Loucy (cell line): ENCODE measurements at regions not wholly inside any gene's neighbourhood (a gene's known extent, or its start where the extent isn't known, plus 50 kb on each side); places are given as distances from the start of the nearest gene placed in this dataset.

ENCODE experiments used
- H2AFZ ChIP-seq: fragments of 200-600 bp; sonication (generic); 2 replicates; pipeline ENCODE4 v1.6.0; 2016; ENCODE audit warnings: antibody characterized with exemption, mild to moderate bottlenecking, low read length, moderate library complexity
- H3F3A ChIP-seq: fragments of 200-600 bp; 2 replicates; pipeline ENCODE4 v1.6.0; 2016; ENCODE audit warnings: antibody characterized with exemption, low read depth, mild to moderate bottlenecking
- H3K27me3 ChIP-seq: fragments of 200-600 bp; sonication (generic); 2 replicates; pipeline ENCODE4 v1.6.1; 2014; ENCODE audit warnings: low read length, mild to moderate bottlenecking; ENCODE audit not compliant: insufficient read depth, poor library complexity, severe bottlenecking
- H3K36me3 ChIP-seq: fragments of 200-600 bp; sonication (generic); 2 replicates; pipeline ENCODE4 v1.6.1; 2016; ENCODE audit warnings: low read length; ENCODE audit not compliant: insufficient read depth
- H3K4me1 ChIP-seq: fragments of 200-600 bp; sonication (generic); 2 replicates; pipeline ENCODE4 v1.5.1; 2014; ENCODE audit warnings: low read length, mild to moderate bottlenecking; ENCODE audit not compliant: insufficient read depth, poor library complexity, severe bottlenecking
- H3K4me2 ChIP-seq: fragments of 200-600 bp; sonication (generic); 2 replicates; pipeline ENCODE4 v1.6.0; 2014; ENCODE audit warnings: antibody characterized with exemption, low read length, low read depth, mild to moderate bottlenecking; ENCODE audit not compliant: poor library complexity, severe bottlenecking
- H3K4me3 ChIP-seq: fragments of 200-600 bp; sonication (generic); 2 replicates; pipeline ENCODE4 v1.5.1; 2014; ENCODE audit warnings: low read length, mild to moderate bottlenecking, mixed read lengths; ENCODE audit not compliant: poor library complexity, severe bottlenecking
- H3K79me2 ChIP-seq: fragments of 200-600 bp; sonication (generic); 2 replicates; pipeline ENCODE4 v1.6.1; 2014; ENCODE audit warnings: low read length; ENCODE audit not compliant: insufficient read depth
- H3K9ac ChIP-seq: fragments of 200-600 bp; sonication (generic); 2 replicates; pipeline ENCODE4 v1.6.0; 2014; ENCODE audit warnings: mild to moderate bottlenecking, low read depth, low read length, moderate library complexity; ENCODE audit not compliant: poor library complexity, severe bottlenecking
- H3K9me2 ChIP-seq: fragments of 200-600 bp; sonication (generic); replicated peaks from 2 replicates; pipeline ENCODE4 v1.6.1; 2016; ENCODE audit warnings: low read depth, low read length, mixed read lengths
- H3K9me3 ChIP-seq: fragments of 200-600 bp; sonication (generic); 2 replicates; pipeline ENCODE4 v1.6.1; 2014; ENCODE audit warnings: mild to moderate bottlenecking, antibody characterized with exemption, low read length, low read depth; ENCODE audit not compliant: insufficient read depth
- H4K20me1 ChIP-seq: fragments of 200-600 bp; sonication (generic); 2 replicates; pipeline ENCODE4 v1.6.0; 2014; ENCODE audit warnings: antibody characterized with exemption, low read length, mild to moderate bottlenecking; ENCODE audit not compliant: insufficient read depth, poor library complexity, severe bottlenecking
- CTCF ChIP-seq: fragments of 200-600 bp; sonication (generic); conservative IDR thresholded peaks from 2 replicates; pipeline ENCODE4 v1.5.1; 2014; ENCODE audit warnings: mild to moderate bottlenecking, antibody characterized with exemption, low read length
- EZH2phosphoT487 ChIP-seq: fragments of 200-600 bp; IDR thresholded peaks from 2 replicates; pipeline ENCODE4 v1.6.1; 2018; ENCODE audit warnings: antibody characterized with exemption, mild to moderate bottlenecking, moderate library complexity, borderline replicate concordance

DNA sequence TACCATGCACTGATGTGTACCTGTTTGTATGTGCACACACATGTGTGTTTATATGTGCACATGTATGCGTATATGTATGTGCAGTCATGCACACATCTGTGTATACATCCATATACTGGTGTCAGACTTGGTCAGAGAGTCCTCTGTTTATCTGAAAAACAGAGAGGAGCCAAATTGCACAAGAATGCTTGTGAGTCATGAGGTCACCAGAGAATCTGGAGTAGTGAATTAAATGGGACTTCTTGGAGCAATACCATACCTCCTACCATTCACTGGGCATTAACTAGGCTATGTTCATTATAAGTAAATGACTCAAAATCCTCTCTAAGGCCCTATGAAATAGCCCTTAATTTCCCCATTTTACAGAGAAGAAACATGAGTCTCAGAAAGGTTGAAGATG is 272.1 kb upstream of the C1orf87 start:
- no peaks in the 10 kb centered on the region for H3K9me3 ChIP-seq
- no peak overlapping the region for H3K4me3 ChIP-seq
- H3K9ac ChIP-seq = no peak overlapping the region
- TF ChIP-seq CTCF (no peak), EZH2phosphoT487 (no peak)
- H3F3A ChIP-seq = no peaks in the 10 kb centered on the region
- H3K79me2 ChIP-seq = no peaks in the 10 kb centered on the region
- no peaks in the 10 kb centered on the region for H3K27me3 ChIP-seq
- no peak overlapping the region for H3K4me2 ChIP-seq
- no peaks in the 10 kb centered on the region for H3K9me2 ChIP-seq
- H3K4me1 ChIP-seq = peaks cover 6% of the 10 kb centered on the region
- no peaks in the 10 kb centered on the region for H4K20me1 ChIP-seq
- H3K36me3 ChIP-seq = no peaks in the 10 kb centered on the region
- no peak overlapping the region for H2AFZ ChIP-seq

DNA sequence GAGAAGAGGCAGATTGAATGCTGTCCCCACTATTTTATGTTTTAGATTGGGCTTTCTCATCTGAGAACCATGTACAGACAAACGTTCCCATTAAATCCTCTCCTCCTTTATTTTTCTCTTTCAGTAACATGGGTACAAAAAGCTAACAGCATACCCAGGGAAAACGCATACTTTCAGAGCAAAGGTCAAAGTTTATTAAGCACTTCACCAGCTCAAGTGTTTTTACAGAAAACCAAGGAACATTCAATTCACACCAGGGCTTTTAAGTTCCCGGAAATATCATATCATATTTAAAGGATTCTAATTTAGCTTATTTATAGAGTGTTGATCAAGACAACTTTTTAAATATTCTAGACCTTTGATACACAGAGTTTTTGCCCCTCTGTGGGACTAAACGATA is 271.5 kb upstream of the C1orf87 start:
- Histone ChIP-seq H3K36me3 (no peaks in the 10 kb centered on the region), H3K9ac (no peak overlapping the region), H3K79me2 (no peaks in the 10 kb centered on the region)

GRCh38 chr1:60343736-60344135 is 270.2 kb upstream of the C1orf87 start:
- TF ChIP-seq CTCF (no peak), EZH2phosphoT487 (no peak)
- no peak overlapping the region for H3K9ac ChIP-seq
- no peak overlapping the region for H2AFZ ChIP-seq
- H3K4me2 ChIP-seq = no peak overlapping the region
- no peaks in the 10 kb centered on the region for H3K9me3 ChIP-seq
- H3K79me2 ChIP-seq = no peaks in the 10 kb centered on the region
- H3K27me3 ChIP-seq = no peaks in the 10 kb centered on the region
- no peaks in the 10 kb centered on the region for H4K20me1 ChIP-seq
- H3K4me3 ChIP-seq = no peak overlapping the region
- no peaks in the 10 kb centered on the region for H3F3A ChIP-seq
- H3K4me1 ChIP-seq = peaks cover 7% of the 10 kb centered on the region
- no peaks in the 10 kb centered on the region for H3K9me2 ChIP-seq
- no peaks in the 10 kb centered on the region for H3K36me3 ChIP-seq

More for the DNA sequence above, 271.5 kb upstream of the C1orf87 start:
- Histone ChIP-seq H4K20me1 (no peaks in the 10 kb centered on the region), H3K9me2 (no peaks in the 10 kb centered on the region), H3K4me1 (peaks cover 6% of the 10 kb centered on the region), H3K27me3 (no peaks in the 10 kb centered on the region), H3K9me3 (no peaks in the 10 kb centered on the region), H2AFZ (no peak overlapping the region), H3F3A (no peaks in the 10 kb centered on the region), H3K4me3 (no peak overlapping the region), H3K4me2 (no peak overlapping the region)
- TF ChIP-seq EZH2phosphoT487 (no peak), CTCF (no peak)
